HepG2 (cell line): ENCODE measurements at regions not wholly inside any gene's neighbourhood (a gene's known extent, or its start where the extent isn't known, plus 50 kb on each side); places are given as distances from the start of the nearest gene placed in this dataset.

ENCODE experiments used
- CTCF ChIP-seq: sonication (generic); formaldehyde crosslinking; IDR thresholded peaks from 2 replicates; pipeline ENCODE4 v1.5.0; 2020; ENCODE audit warnings: mild to moderate bottlenecking, missing genetic modification reagents, moderate library complexity
- EZH2 ChIP-seq: conservative IDR thresholded peaks from 2 replicates; pipeline ENCODE4 v1.6.1; 2012; ENCODE audit warnings: mild to moderate bottlenecking, low read depth, low read length, moderate library complexity
- MAX ChIP-seq: IDR thresholded peaks from 2 replicates; pipeline ENCODE4 v1.6.1; 2012; ENCODE audit warnings: inconsistent platforms
- MNT ChIP-seq: fragments of 450-650 bp; IDR thresholded peaks from 2 replicates; pipeline ENCODE4 v1.6.1; 2016
- PCBP1 ChIP-seq: fragments of 200-400 bp; formaldehyde crosslinking; IDR thresholded peaks from 2 replicates; pipeline ENCODE4 v1.6.1; 2017; ENCODE audit warnings: mild to moderate bottlenecking, low read depth, low read length, borderline replicate concordance
- SKI ChIP-seq: fragments of 450-650 bp; IDR thresholded peaks from one replicate; pipeline ENCODE4 v1.6.1; 2018; ENCODE audit warnings: mild to moderate bottlenecking; ENCODE audit not compliant: partially characterized antibody
- TCF12 ChIP-seq, 2 experiments: fragments of 450-650 bp in 1 of 2; sonication (generic) in 1 of 2; formaldehyde crosslinking in 1 of 2; IDR thresholded peaks; 2 replicates each; pipeline versions ENCODE4 v1.6.1 to v1.8.0; 2017 to 2022; ENCODE audit warnings: antibody characterized with exemption in 1 of 2, mild to moderate bottlenecking in 1 of 2, missing genetic modification reagents in 1 of 2, moderate library complexity in 1 of 2
- TFAP4 ChIP-seq: sonication (generic); IDR thresholded peaks from 2 replicates; pipeline ENCODE4 v1.6.1; 2016; ENCODE audit warnings: low read depth, borderline replicate concordance
- TRIM22 ChIP-seq: fragments of 450-650 bp; IDR thresholded peaks from 2 replicates; pipeline ENCODE4 v1.6.1; 2017
- ZBTB7A ChIP-seq: sonication (generic); formaldehyde crosslinking; IDR thresholded peaks from 2 replicates; pipeline ENCODE4 v1.8.0; 2022; ENCODE audit warnings: mild to moderate bottlenecking, missing genetic modification reagents
- ZNF737 ChIP-seq: sonication (generic); formaldehyde crosslinking; IDR thresholded peaks from 2 replicates; pipeline ENCODE4 v1.5.0; 2020; ENCODE audit warnings: missing genetic modification reagents, mild to moderate bottlenecking, borderline replicate concordance
- ZSCAN29 ChIP-seq: sonication (generic); formaldehyde crosslinking; conservative IDR thresholded peaks from 2 replicates; pipeline ENCODE4 v1.4.0; 2020; ENCODE audit warnings: mild to moderate bottlenecking, missing genetic modification reagents

- TF ChIP-seq MNT (no peak), TFAP4 (no peak), EZH2 (no peak), ZSCAN29 (no peak), MAX (no peak), CTCF (CRISPR knock-in tag) (no peak), TCF12 (IDR thresholded peaks at IDR 0.05) (no peak), TCF12 (CRISPR knock-in tag; IDR thresholded peaks at IDR 0.05) (no peak), ZBTB7A (CRISPR knock-in tag) (no peak), SKI (no peak), PCBP1 (no peak), ZNF737 (CRISPR knock-in tag) (no peak), TRIM22 (no peak)
These were observed 85.8 kb upstream of the CACNA2D3 start for GRCh38 chr3:54036543-54036942.
